ENCODE measurements at regions not wholly inside any gene's neighbourhood (a gene's known extent, or its start where the extent isn't known, plus 50 kb on each side); places are given as distances from the start of the nearest gene placed in this dataset.
A peak's percentile ranks its signal among the peaks of the same experiment; 100 is the strongest.

- DNase-seq (ENCODE audit: low read depth), result peak; percentile 26
Measured at GRCh38 chr1:239268007-239268406, 118.4 kb upstream of the CHRM3 start.

- DNase-seq (ENCODE audit: low read depth), result no peak
Measured at GRCh38 chr1:239263801-239264200, 122.6 kb upstream of the CHRM3 start.

- no peak for DNase-seq (ENCODE audit: low read depth)
Measured at GRCh38 chr1:239262538-239262937, 123.8 kb upstream of the CHRM3 start.

GRCh38 chr1:239261521-239261920 is 124.8 kb upstream of the CHRM3 start:
- no peak for DNase-seq (ENCODE audit: low read depth)

GRCh38 chr1:239260842-239261241 is 125.5 kb upstream of the CHRM3 start:
- DNase-seq (ENCODE audit: low read depth), result no peak

GRCh38 chr1:239255628-239256160 is 130.7 kb upstream of the CHRM3 start:
- DNase-seq (ENCODE audit: low read depth), result no peak

- no peak for DNase-seq (ENCODE audit: low read depth)
Measured at GRCh38 chr1:239254999-239255398, 131.4 kb upstream of the CHRM3 start.

GRCh38 chr1:239253032-239253431 is 133.3 kb upstream of the CHRM3 start:
- peak; percentile 44 for DNase-seq (ENCODE audit: low read depth)

GRCh38 chr1:239250353-239251035 is 135.9 kb upstream of the CHRM3 start:
- peak; percentile 62 for DNase-seq (ENCODE audit: low read depth)

GRCh38 chr1:239247285-239247684 is 139.1 kb upstream of the CHRM3 start:
- DNase-seq (ENCODE audit: low read depth), result peak; percentile 58

- DNase-seq (ENCODE audit: low read depth), result no peak
Measured at GRCh38 chr1:239244084-239244483, 142.3 kb upstream of the CHRM3 start.

GRCh38 chr1:239243006-239243405 is 143.4 kb upstream of the CHRM3 start:
- DNase-seq (ENCODE audit: low read depth), result no peak

GRCh38 chr1:239242404-239242803 is 144.0 kb upstream of the CHRM3 start:
- no peak for DNase-seq (ENCODE audit: low read depth)

- DNase-seq (ENCODE audit: low read depth), result no peak
Measured at GRCh38 chr1:239240736-239241135, 145.6 kb upstream of the CHRM3 start.

- DNase-seq (ENCODE audit: low read depth), result no peak
Measured at GRCh38 chr1:239239529-239239928, 146.8 kb upstream of the CHRM3 start.

- DNase-seq (ENCODE audit: low read depth), result no peak
Measured at GRCh38 chr1:239237912-239238311, 148.5 kb upstream of the CHRM3 start.

GRCh38 chr1:239233626-239234025 is 152.7 kb upstream of the CHRM3 start:
- no peak for DNase-seq (ENCODE audit: low read depth)

GRCh38 chr1:239232921-239233320 is 153.4 kb upstream of the CHRM3 start:
- DNase-seq (ENCODE audit: low read depth), result no peak

GRCh38 chr1:239228451-239228850 is 157.9 kb upstream of the CHRM3 start:
- DNase-seq (ENCODE audit: low read depth), result no peak

- no peak for DNase-seq (ENCODE audit: low read depth)
Measured at GRCh38 chr1:239225396-239225795, 161.0 kb upstream of the CHRM3 start.

GRCh38 chr1:239224100-239224499 is 162.3 kb upstream of the CHRM3 start:
- DNase-seq (ENCODE audit: low read depth), result no peak

- DNase-seq (ENCODE audit: low read depth), result no peak
Measured at GRCh38 chr1:239222999-239223398, 163.4 kb upstream of the CHRM3 start.

GRCh38 chr1:239221656-239222055 is 164.7 kb upstream of the CHRM3 start:
- DNase-seq (ENCODE audit: low read depth), result no peak

- no peak for DNase-seq (ENCODE audit: low read depth)
Measured at GRCh38 chr1:239219679-239220078, 166.7 kb upstream of the CHRM3 start.

Data from LHCN-M2 (cell line).